Suppressor macrophage (primary cell): ENCODE measurements at regions not wholly inside any gene's neighbourhood (a gene's known extent, or its start where the extent isn't known, plus 50 kb on each side); places are given as distances from the start of the nearest gene placed in this dataset.
"Not testable (repeated sequence)": the region's sequence is repeated elsewhere in the genome, so short reads cannot be mapped to it uniquely, and the experiment has no call there.

ENCODE experiments used
- DNase-seq, 4 experiments: peaks; one replicate each; pipeline ENCODE4 v3.0.0-alpha.2; 2020 to 2022

- no peak for DNase-seq
Measured at GRCh38 chr12:5318874-5319273, 113.0 kb upstream of the NTF3 start.

- no peak for DNase-seq
Measured at GRCh38 chr12:5328669-5329517, 103.0 kb upstream of the NTF3 start.

- DNase-seq, result peak; percentile 12 to 37 (median 37)
Measured at GRCh38 chr12:5332551-5332950, 99.4 kb upstream of the NTF3 start.

GRCh38 chr12:5333096-5333495, 98.8 kb upstream of the NTF3 start:
- peak in 3 of 4 experiments; percentile 1 to 12 (median 7) for DNase-seq

GRCh38 chr12:5335069-5335468, 96.8 kb upstream of the NTF3 start:
- no peak for DNase-seq

- DNase-seq, result not testable (repeated sequence)
Measured at GRCh38 chr12:5341086-5341485, 90.8 kb upstream of the NTF3 start.

- DNase-seq, result no peak
Measured at GRCh38 chr12:5343711-5344110, 88.2 kb upstream of the NTF3 start.

GRCh38 chr12:5344131-5344530, 87.8 kb upstream of the NTF3 start:
- no peak for DNase-seq

GRCh38 chr12:5345534-5345933, 86.4 kb upstream of the NTF3 start:
- DNase-seq, result no peak

- no peak for DNase-seq
Measured at GRCh38 chr12:5348057-5348456, 83.9 kb upstream of the NTF3 start.

GRCh38 chr12:5348491-5348890, 83.4 kb upstream of the NTF3 start:
- no peak for DNase-seq

- DNase-seq, result no peak
Measured at GRCh38 chr12:5364036-5364770, 67.7 kb upstream of the NTF3 start.

GRCh38 chr12:5369298-5369697, 62.6 kb upstream of the NTF3 start:
- DNase-seq, result no peak

GRCh38 chr12:5371631-5372030, 60.3 kb upstream of the NTF3 start:
- no peak for DNase-seq

- no peak for DNase-seq
Measured at GRCh38 chr12:5374713-5375112, 57.2 kb upstream of the NTF3 start.

- DNase-seq, result no peak
Measured at GRCh38 chr12:5375547-5376295, 56.2 kb upstream of the NTF3 start.

- no peak for DNase-seq
Measured at GRCh38 chr12:5376591-5377207, 55.2 kb upstream of the NTF3 start.

GRCh38 chr12:5377997-5378592, 53.8 kb upstream of the NTF3 start:
- no peak for DNase-seq

- no peak for DNase-seq
Measured at GRCh38 chr12:5379749-5380496, 52.0 kb upstream of the NTF3 start.
